ENCODE measurements at regions not wholly inside any gene's neighbourhood (a gene's known extent, or its start where the extent isn't known, plus 50 kb on each side); places are given as distances from the start of the nearest gene placed in this dataset.

DNA sequence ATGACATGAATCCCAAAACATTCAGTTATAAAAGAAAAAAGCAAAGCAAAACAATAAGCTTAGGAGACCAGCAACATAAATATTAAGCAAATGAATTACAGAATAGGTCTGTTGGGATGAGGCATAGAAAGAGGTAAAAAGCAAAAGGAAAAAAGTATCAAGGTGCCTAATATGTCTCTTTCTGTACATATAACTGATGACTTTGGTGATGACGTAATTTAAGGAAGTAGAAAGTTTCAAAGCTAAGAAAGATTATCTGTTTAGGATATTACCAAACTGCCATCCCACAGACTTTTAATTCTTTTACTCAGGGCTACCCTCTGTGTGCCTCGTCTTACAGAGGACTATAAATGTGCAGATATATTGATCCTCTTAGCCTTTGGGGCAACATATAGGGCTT is 1066.5 kb downstream of the SORCS3 start (continued):
- TF ChIP-seq RORB (CRISPR knock-in tag; IDR thresholded peaks at IDR 0.05) (no peak), ZBTB21 (CRISPR knock-in tag; IDR thresholded peaks at IDR 0.05; ENCODE audit: borderline replicate concordance) (no peak), FOXK1 (CRISPR knock-in tag; IDR thresholded peaks at IDR 0.05) (no peak), GTF2I (CRISPR knock-in tag; conservative IDR thresholded peaks at IDR 0.05) (no peak)
- TF ChIP-seq, protein P1, sequence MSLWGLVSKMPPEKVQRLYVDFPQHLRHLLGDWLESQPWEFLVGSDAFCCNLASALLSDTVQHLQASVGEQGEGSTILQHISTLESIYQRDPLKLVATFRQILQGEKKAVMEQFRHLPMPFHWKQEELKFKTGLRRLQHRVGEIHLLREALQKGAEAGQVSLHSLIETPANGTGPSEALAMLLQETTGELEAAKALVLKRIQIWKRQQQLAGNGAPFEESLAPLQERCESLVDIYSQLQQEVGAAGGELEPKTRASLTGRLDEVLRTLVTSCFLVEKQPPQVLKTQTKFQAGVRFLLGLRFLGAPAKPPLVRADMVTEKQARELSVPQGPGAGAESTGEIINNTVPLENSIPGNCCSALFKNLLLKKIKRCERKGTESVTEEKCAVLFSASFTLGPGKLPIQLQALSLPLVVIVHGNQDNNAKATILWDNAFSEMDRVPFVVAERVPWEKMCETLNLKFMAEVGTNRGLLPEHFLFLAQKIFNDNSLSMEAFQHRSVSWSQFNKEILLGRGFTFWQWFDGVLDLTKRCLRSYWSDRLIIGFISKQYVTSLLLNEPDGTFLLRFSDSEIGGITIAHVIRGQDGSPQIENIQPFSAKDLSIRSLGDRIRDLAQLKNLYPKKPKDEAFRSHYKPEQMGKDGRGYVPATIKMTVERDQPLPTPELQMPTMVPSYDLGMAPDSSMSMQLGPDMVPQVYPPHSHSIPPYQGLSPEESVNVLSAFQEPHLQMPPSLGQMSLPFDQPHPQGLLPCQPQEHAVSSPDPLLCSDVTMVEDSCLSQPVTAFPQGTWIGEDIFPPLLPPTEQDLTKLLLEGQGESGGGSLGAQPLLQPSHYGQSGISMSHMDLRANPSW (CRISPR knock-in tag; conservative IDR thresholded peaks at IDR 0.05; ENCODE audit: low read depth): no peak

DNA sequence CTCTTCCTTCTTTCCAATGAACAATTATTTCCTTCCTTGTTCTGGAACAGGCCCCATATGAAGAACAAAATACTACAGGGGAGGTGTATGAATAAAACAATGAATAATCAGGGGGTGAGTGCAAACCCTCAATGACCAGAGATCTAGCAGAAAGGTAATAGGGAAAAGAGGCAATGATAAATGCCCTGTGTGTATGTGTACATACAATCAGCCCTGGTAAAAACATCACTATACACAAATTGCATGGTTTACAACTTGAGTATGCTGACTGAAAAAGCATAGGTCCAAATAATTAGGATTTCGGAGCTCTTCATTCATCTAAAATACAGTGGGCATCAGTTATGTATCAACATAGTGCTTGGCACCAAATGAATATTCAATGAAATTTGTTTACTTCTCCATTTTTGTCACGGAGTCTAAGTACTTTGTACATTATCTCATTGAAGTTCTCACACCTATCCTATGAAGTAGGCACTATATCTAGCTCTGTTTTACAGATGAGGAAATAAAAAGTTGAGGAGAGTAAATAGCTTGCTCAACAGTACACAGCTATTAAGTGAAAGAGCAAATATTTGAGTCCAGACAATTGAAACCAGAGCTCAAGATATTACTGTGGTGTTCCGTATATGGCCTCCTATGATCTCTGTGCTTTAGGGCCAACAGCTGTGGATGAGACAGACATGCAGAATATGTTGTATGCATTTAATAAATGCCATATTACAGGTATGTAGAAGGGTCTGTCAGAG is 1065.4 kb downstream of the SORCS3 start:
- H3K36me3 Mint-ChIP-seq: 0 out of 2 replicates have a peak, but pooled peaks cover 6% of the 10 kb centered on the region
- DNase-seq (ENCODE audit: low spot score): no peak
- no peak for ATAC-seq
- H3K4me3 Mint-ChIP-seq: no peak overlapping the region
- CTCF ChIA-PET: no interaction called here
- peaks cover 17% of the 10 kb centered on the region for H3K9me3 Mint-ChIP-seq
- no peak overlapping the region for H3K27ac Mint-ChIP-seq
- TF ChIP-seq, protein P2, sequence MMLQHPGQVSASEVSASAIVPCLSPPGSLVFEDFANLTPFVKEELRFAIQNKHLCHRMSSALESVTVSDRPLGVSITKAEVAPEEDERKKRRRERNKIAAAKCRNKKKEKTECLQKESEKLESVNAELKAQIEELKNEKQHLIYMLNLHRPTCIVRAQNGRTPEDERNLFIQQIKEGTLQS (CRISPR knock-in tag; conservative IDR thresholded peaks at IDR 0.05): no peak
- TF ChIP-seq OVOL2 (CRISPR knock-in tag; IDR thresholded peaks at IDR 0.05; ENCODE audit: borderline replicate concordance): no peak
- no peak for TF ChIP-seq ETV6 (CRISPR knock-in tag; IDR thresholded peaks at IDR 0.05)
- no peak for TF ChIP-seq GABPB1 (CRISPR knock-in tag; IDR thresholded peaks at IDR 0.05)
- POLR2A ChIA-PET: interaction anchor here (0.6 kb wide), 1 partner anchor 9 kb away, joined by 5 read pairs; no protein-coding TSS in a partner anchor
- H3K27me3 Mint-ChIP-seq (ENCODE audit: low read depth): peaks cover 36% of the 10 kb centered on the region
- H3K4me1 Mint-ChIP-seq: peaks cover 8% of the 10 kb centered on the region

DNA sequence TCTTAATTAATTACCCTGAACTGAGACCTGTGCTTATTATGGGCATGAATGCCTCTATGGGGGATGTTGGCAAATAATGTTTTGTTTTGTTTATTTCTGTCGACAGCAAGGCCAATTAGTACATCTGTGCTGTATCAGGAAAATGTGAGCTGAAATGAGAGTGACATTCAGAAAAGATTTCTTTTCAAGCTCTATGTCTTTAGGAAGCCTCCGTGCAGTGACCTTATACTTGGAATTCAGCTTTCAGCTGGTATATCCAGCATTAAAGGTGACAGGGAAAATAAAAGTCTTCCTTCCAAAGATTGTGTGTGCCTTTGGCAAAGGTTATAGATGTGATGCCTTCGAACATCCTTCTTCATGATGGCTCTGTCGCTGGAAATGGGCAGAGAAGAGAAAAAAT is 1061.1 kb downstream of the SORCS3 start:
- TF ChIP-seq FOXP1 (CRISPR knock-in tag; IDR thresholded peaks at IDR 0.05; ENCODE audit: borderline replicate concordance) (no peak), IRF2 (CRISPR knock-in tag; IDR thresholded peaks at IDR 0.05; ENCODE audit: borderline replicate concordance, low read depth) (no peak), RORB (CRISPR knock-in tag; IDR thresholded peaks at IDR 0.05) (no peak)
- TF ChIP-seq, protein P3, sequence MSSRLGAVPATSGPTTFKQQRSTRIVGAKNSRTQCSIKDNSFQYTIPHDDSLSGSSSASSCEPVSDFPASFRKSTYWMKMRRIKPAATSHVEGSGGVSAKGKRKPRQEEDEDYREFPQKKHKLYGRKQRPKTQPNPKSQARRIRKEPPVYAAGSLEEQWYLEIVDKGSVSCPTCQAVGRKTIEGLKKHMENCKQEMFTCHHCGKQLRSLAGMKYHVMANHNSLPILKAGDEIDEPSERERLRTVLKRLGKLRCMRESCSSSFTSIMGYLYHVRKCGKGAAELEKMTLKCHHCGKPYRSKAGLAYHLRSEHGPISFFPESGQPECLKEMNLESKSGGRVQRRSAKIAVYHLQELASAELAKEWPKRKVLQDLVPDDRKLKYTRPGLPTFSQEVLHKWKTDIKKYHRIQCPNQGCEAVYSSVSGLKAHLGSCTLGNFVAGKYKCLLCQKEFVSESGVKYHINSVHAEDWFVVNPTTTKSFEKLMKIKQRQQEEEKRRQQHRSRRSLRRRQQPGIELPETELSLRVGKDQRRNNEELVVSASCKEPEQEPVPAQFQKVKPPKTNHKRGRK (CRISPR knock-in tag; IDR thresholded peaks at IDR 0.05; ENCODE audit: borderline replicate concordance): no peak
- TF ChIP-seq, protein P4, sequence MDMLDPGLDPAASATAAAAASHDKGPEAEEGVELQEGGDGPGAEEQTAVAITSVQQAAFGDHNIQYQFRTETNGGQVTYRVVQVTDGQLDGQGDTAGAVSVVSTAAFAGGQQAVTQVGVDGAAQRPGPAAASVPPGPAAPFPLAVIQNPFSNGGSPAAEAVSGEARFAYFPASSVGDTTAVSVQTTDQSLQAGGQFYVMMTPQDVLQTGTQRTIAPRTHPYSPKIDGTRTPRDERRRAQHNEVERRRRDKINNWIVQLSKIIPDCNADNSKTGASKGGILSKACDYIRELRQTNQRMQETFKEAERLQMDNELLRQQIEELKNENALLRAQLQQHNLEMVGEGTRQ (CRISPR knock-in tag; IDR thresholded peaks at IDR 0.05): no peak
- peaks cover 78% of the 10 kb centered on the region for H3K27me3 Mint-ChIP-seq (ENCODE audit: low read depth)
- no peak overlapping the region for H3K4me3 Mint-ChIP-seq
- DNase-seq (ENCODE audit: low spot score) (no peak), ATAC-seq (no peak)
- ChIA-PET POLR2A (no interaction called here), CTCF (no interaction called here)
- H3K9me3 Mint-ChIP-seq: no peaks in the 10 kb centered on the region
- H3K36me3 Mint-ChIP-seq: no peaks in the 10 kb centered on the region
- no peak overlapping the region for H3K27ac Mint-ChIP-seq
- peaks cover 37% of the 10 kb centered on the region for H3K4me1 Mint-ChIP-seq

DNA sequence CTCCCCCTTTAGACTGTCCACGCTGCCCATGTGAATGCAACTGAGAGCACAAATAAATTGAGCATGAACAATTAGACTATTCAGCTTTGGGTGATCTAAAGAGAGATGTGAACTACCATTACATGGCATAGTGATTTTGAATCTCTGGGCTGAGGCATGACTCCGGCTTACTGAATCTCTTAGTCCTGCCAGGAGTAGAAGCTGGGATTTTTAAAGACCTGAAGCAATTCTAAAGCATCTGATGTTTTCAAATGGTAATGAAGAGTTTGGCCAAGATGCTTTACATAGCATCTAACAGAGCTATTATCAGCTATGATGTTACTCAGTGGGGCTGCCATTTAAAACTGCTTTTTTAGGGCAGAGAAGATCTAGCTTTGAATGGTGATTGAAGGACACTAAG is 1059.1 kb downstream of the SORCS3 start:
- H3K9me3 Mint-ChIP-seq: no peaks in the 10 kb centered on the region
- H3K4me3 Mint-ChIP-seq: no peak overlapping the region
- ATAC-seq (peak; percentile 83), DNase-seq (ENCODE audit: low spot score) (no peak)
- no peaks in the 10 kb centered on the region for H3K36me3 Mint-ChIP-seq
- H3K4me1 Mint-ChIP-seq: peaks cover 32% of the 10 kb centered on the region
- H3K27ac Mint-ChIP-seq: no peak overlapping the region
- POLR2A ChIA-PET: no interaction called here
- CTCF ChIA-PET: interaction anchor here (1.0 to 1.5 kb wide), 2 partner anchors 20 to 637 kb away, joined by 3 to 6 read pairs; no protein-coding TSS in a partner anchor
- peaks cover 95% of the 10 kb centered on the region for H3K27me3 Mint-ChIP-seq (ENCODE audit: low read depth)
- TF ChIP-seq, protein P5, sequence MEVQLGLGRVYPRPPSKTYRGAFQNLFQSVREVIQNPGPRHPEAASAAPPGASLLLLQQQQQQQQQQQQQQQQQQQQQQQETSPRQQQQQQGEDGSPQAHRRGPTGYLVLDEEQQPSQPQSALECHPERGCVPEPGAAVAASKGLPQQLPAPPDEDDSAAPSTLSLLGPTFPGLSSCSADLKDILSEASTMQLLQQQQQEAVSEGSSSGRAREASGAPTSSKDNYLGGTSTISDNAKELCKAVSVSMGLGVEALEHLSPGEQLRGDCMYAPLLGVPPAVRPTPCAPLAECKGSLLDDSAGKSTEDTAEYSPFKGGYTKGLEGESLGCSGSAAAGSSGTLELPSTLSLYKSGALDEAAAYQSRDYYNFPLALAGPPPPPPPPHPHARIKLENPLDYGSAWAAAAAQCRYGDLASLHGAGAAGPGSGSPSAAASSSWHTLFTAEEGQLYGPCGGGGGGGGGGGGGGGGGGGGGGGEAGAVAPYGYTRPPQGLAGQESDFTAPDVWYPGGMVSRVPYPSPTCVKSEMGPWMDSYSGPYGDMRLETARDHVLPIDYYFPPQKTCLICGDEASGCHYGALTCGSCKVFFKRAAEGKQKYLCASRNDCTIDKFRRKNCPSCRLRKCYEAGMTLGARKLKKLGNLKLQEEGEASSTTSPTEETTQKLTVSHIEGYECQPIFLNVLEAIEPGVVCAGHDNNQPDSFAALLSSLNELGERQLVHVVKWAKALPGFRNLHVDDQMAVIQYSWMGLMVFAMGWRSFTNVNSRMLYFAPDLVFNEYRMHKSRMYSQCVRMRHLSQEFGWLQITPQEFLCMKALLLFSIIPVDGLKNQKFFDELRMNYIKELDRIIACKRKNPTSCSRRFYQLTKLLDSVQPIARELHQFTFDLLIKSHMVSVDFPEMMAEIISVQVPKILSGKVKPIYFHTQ (CRISPR knock-in tag; IDR thresholded peaks at IDR 0.05): no peak
- TF ChIP-seq ZNF671 (CRISPR knock-in tag; IDR thresholded peaks at IDR 0.05): no peak
- TF ChIP-seq, protein P3 (CRISPR knock-in tag; IDR thresholded peaks at IDR 0.05; ENCODE audit: borderline replicate concordance): no peak
- no peak for TF ChIP-seq ETV6 (CRISPR knock-in tag; IDR thresholded peaks at IDR 0.05)
- no peak for TF ChIP-seq NFE2L1 (CRISPR knock-in tag; IDR thresholded peaks at IDR 0.05)
- no peak for TF ChIP-seq ZNF416 (CRISPR knock-in tag; IDR thresholded peaks at IDR 0.05)
- TF ChIP-seq, protein P6, sequence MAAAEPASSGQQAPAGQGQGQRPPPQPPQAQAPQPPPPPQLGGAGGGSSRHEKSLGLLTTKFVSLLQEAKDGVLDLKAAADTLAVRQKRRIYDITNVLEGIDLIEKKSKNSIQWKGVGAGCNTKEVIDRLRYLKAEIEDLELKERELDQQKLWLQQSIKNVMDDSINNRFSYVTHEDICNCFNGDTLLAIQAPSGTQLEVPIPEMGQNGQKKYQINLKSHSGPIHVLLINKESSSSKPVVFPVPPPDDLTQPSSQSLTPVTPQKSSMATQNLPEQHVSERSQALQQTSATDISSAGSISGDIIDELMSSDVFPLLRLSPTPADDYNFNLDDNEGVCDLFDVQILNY (CRISPR knock-in tag; IDR thresholded peaks at IDR 0.05): no peak
- TF ChIP-seq ZNF232 (CRISPR knock-in tag; IDR thresholded peaks at IDR 0.05): no peak
